Panc1 (cell line): ENCODE measurements at regions not wholly inside any gene's neighbourhood (a gene's known extent, or its start where the extent isn't known, plus 50 kb on each side); places are given as distances from the start of the nearest gene placed in this dataset.

ENCODE experiments used
- ATAC-seq: fragments of 200-7000 bp; cut with Tn5 transposase; 2 replicates; pipeline ENCODE4 v1.9.1; 2020; ENCODE audit warnings: mild to moderate bottlenecking, moderate library complexity
- BruUV-seq: library from RNA; stranded (reverse); fragments of 400-500 nt; replicated peaks from 2 replicates; lab custom pipeline; 2021; lab: Mats Ljungman, UMichigan
- CTCF ChIA-PET: fragments of 300-600 bp; sonication (Branson Sonifier 250); formaldehyde crosslinking; loops from one replicate; lab custom pipeline; 2022; ENCODE audit warnings: antibody characterized with exemption; lab: Charles Lee
- POLR2A ChIA-PET: fragments of 300-600 bp; sonication (Branson Sonifier 250); formaldehyde crosslinking; loops from one replicate; lab custom pipeline; 2022; ENCODE audit warnings: antibody characterized with exemption; lab: Charles Lee
- DNase-seq: peaks from one replicate; pipeline ENCODE4 v3.0.0-alpha.2; 2010; ENCODE audit warnings: low read depth, low spot score
- H3K27ac ChIP-seq: 2 replicates; pipeline ENCODE4 v1.5.1; 2011; ENCODE audit warnings: mild to moderate bottlenecking, low read length, inconsistent platforms
- H3K27me3 ChIP-seq: fragments of 200-500 bp; sonication (Bioruptor generic); 2 replicates; pipeline ENCODE4 v1.6.0; 2014; ENCODE audit warnings: low read length, inconsistent platforms; ENCODE audit not compliant: control insufficient read depth, insufficient read depth
- H3K36me3 ChIP-seq: fragments of 200-500 bp; sonication (Bioruptor generic); 2 replicates; pipeline ENCODE4 v1.5.1; 2014; ENCODE audit warnings: inconsistent platforms, mild to moderate bottlenecking, low read length, moderate library complexity; ENCODE audit not compliant: control insufficient read depth, insufficient read depth
- H3K4me1 ChIP-seq: 2 replicates; pipeline ENCODE4 v1.5.1; 2011; ENCODE audit warnings: inconsistent platforms, mild to moderate bottlenecking, low read length, moderate library complexity; ENCODE audit not compliant: control insufficient read depth, insufficient read depth
- H3K4me3 ChIP-seq, 2 experiments: 2 replicates each; pipeline ENCODE4 v1.5.1; 2011 to 2012; ENCODE audit warnings: low read depth in 2 of 2, low read length in 2 of 2, mild to moderate bottlenecking in 2 of 2, inconsistent platforms in 1 of 2, moderate library complexity in 1 of 2
- H3K9me3 ChIP-seq: fragments of 200-500 bp; sonication (Bioruptor generic); 2 replicates; pipeline ENCODE4 v1.5.1; 2014; ENCODE audit warnings: low read depth, mild to moderate bottlenecking, inconsistent platforms, low read length, moderate library complexity; ENCODE audit not compliant: control insufficient read depth, insufficient read depth
- CTCF ChIP-seq: fragments of 450-650 bp; IDR thresholded peaks from 2 replicates; pipeline ENCODE4 v1.5.1; 2017; ENCODE audit warnings: mild to moderate bottlenecking
- POLR2AphosphoS5 ChIP-seq: IDR thresholded peaks from 2 replicates; pipeline ENCODE4 v1.6.1; 2012; ENCODE audit warnings: mild to moderate bottlenecking, low read depth, low read length, moderate library complexity
- REST ChIP-seq, 2 experiments: IDR thresholded peaks; 2 replicates each; pipeline ENCODE4 v1.6.1; 2011 to 2012; ENCODE audit warnings: low read depth in 2 of 2, control low read depth in 1 of 2, low read length in 1 of 2, mild to moderate bottlenecking in 1 of 2, moderate library complexity in 1 of 2; ENCODE audit not compliant: insufficient read depth in 1 of 2
- SIN3A ChIP-seq: IDR thresholded peaks from 2 replicates; pipeline ENCODE4 v1.6.1; 2012; ENCODE audit warnings: low read depth, mild to moderate bottlenecking, low read length, moderate library complexity, borderline replicate concordance; ENCODE audit not compliant: insufficient read depth
- TCF7L2 ChIP-seq: IDR thresholded peaks from 2 replicates; pipeline ENCODE4 v1.6.1; 2011; ENCODE audit warnings: mild to moderate bottlenecking, low read depth, low read length, inconsistent platforms
- in situ Hi-C: cut with HindIII; loops from 2 replicates; pipeline ENCODE4 v1.10.0; 2016; ENCODE audit warnings: low sequenced_read_pairs, low pct_unique_long_range_greater_than_20kb
- intact Hi-C: fragments of 100-400 bp; cut with micrococcal nuclease; formaldehyde crosslinking; loops from one replicate; pipeline ENCODE4 v1.10.0; 2022; ENCODE audit not compliant: unreplicated experiment

- Histone ChIP-seq H3K36me3 (no peaks in the 10 kb centered on the region), H3K27ac (no peak overlapping the region), H3K4me3 (no peak overlapping the region), H3K4me1 (no peaks in the 10 kb centered on the region), H3K27me3 (no peaks in the 10 kb centered on the region), H3K9me3 (no peaks in the 10 kb centered on the region)
- ATAC-seq: no peak
- ChIA-PET CTCF (no interaction called here), POLR2A (no interaction called here)
- intact Hi-C loops: no loop called here
- BruUV-seq: no TSS peak
- in situ Hi-C loops: no loop called here
- no peak for TF ChIP-seq TCF7L2
- no peak for TF ChIP-seq POLR2AphosphoS5
- TF ChIP-seq REST (IDR thresholded peaks at IDR 0.05; ENCODE audit: insufficient read depth in 1 of 2, low read depth in 2 of 2, low read length in 1 of 2): no peak
- TF ChIP-seq CTCF: no peak
- TF ChIP-seq SIN3A: no peak
- no peak for DNase-seq
Observed at GRCh38 chr18:64872710-64873458, 724.0 kb upstream of the LINC00305 start.

GRCh38 chr18:64854112-64854511, 705.2 kb upstream of the LINC00305 start:
- BruUV-seq: no TSS peak
- no peak overlapping the region for H3K27ac ChIP-seq
- DNase-seq (no peak), ATAC-seq (no peak)
- H3K27me3 ChIP-seq: no peaks in the 10 kb centered on the region
- no peaks in the 10 kb centered on the region for H3K36me3 ChIP-seq
- intact Hi-C loops: no loop called here
- no peaks in the 10 kb centered on the region for H3K9me3 ChIP-seq
- TF ChIP-seq POLR2AphosphoS5 (no peak), CTCF (no peak), REST (IDR thresholded peaks at IDR 0.05; ENCODE audit: insufficient read depth in 1 of 2, low read depth in 2 of 2, low read length in 1 of 2) (no peak), TCF7L2 (no peak), SIN3A (no peak)
- in situ Hi-C loops: no loop called here
- ChIA-PET POLR2A (no interaction called here), CTCF (no interaction called here)
- H3K4me3 ChIP-seq: no peak overlapping the region
- H3K4me1 ChIP-seq: no peaks in the 10 kb centered on the region
